Upper lobe of right lung (tissue), 1 donor: ENCODE measurements at regions not wholly inside any gene's neighbourhood (a gene's known extent, or its start where the extent isn't known, plus 50 kb on each side); places are given as distances from the start of the nearest gene placed in this dataset.

Experiments used
- ATAC-seq: fragments of 200-7000 bp; cut with Tn5 transposase; one replicate; pipeline ENCODE4 v1.9.1; 2020; ENCODE audit warnings: mild to moderate bottlenecking, moderate library complexity
- DNase-seq: peaks from one replicate; pipeline ENCODE4 v3.0.0-alpha.2; 2020
- H3K27ac ChIP-seq: fragments of 200-600 bp; one replicate; pipeline ENCODE4 v1.8.0; 2022
- H3K27me3 ChIP-seq: fragments of 200-600 bp; one replicate; pipeline ENCODE4 v1.8.0; 2022; ENCODE audit warnings: mild to moderate bottlenecking
- H3K36me3 ChIP-seq: fragments of 200-600 bp; one replicate; pipeline ENCODE4 v1.8.0; 2022
- H3K4me1 ChIP-seq: fragments of 200-600 bp; one replicate; pipeline ENCODE4 v1.8.0; 2022
- H3K4me3 ChIP-seq: fragments of 200-600 bp; one replicate; pipeline ENCODE4 v1.8.0; 2022; ENCODE audit warnings: mild to moderate bottlenecking
- H3K9me3 ChIP-seq: fragments of 200-600 bp; one replicate; pipeline ENCODE4 v1.8.0; 2022
- CTCF ChIP-seq: fragments of 200-600 bp; IDR thresholded peaks from one replicate; pipeline ENCODE4 v1.8.0; 2022; ENCODE audit warnings: antibody characterized with exemption
- intact Hi-C: fragments of 100-400 bp; cut with DNase I; formaldehyde crosslinking; loops from one replicate; pipeline ENCODE4 v1.11.0; 2022
- donor health status: DM: no; HTN: yes; CAD: no; lungs with severe emphysema.

- DNase-seq (no peak), ATAC-seq (no peak)
- intact Hi-C loops, result no loop called here
- Histone ChIP-seq H3K36me3 (no peaks in the 10 kb centered on the region), H3K9me3 (no peaks in the 10 kb centered on the region), H3K27me3 (no peaks in the 10 kb centered on the region), H3K4me1 (no peaks in the 10 kb centered on the region), H3K4me3 (no peak overlapping the region), H3K27ac (no peak overlapping the region)
- TF ChIP-seq CTCF, result no peak
These were observed 79.4 kb upstream of the MAPK10 start for GRCh38 chr4:86439293-86439692.

GRCh38 chr4:86441175-86441936, 81.5 kb upstream of the MAPK10 start:
- Histone ChIP-seq H3K4me3 (no peak overlapping the region), H3K4me1 (no peaks in the 10 kb centered on the region), H3K27me3 (no peaks in the 10 kb centered on the region), H3K9me3 (no peaks in the 10 kb centered on the region), H3K27ac (no peak overlapping the region), H3K36me3 (no peaks in the 10 kb centered on the region)
- DNase-seq (no peak), ATAC-seq (no peak)
- TF ChIP-seq CTCF, result no peak
- intact Hi-C loops, result no loop called here

GRCh38 chr4:86442881-86443280, 83.0 kb upstream of the MAPK10 start:
- no peak overlapping the region for H3K4me3 ChIP-seq
- ATAC-seq, result no peak
- H3K27ac ChIP-seq, result no peak overlapping the region
- H3K27me3 ChIP-seq, result no peaks in the 10 kb centered on the region
- no peaks in the 10 kb centered on the region for H3K36me3 ChIP-seq
- no peaks in the 10 kb centered on the region for H3K9me3 ChIP-seq
- DNase-seq, result no peak
- TF ChIP-seq CTCF, result no peak
- H3K4me1 ChIP-seq, result no peaks in the 10 kb centered on the region
- intact Hi-C loops, result no loop called here

GRCh38 chr4:86443495-86443894, 83.6 kb upstream of the MAPK10 start:
- DNase-seq (no peak), ATAC-seq (no peak)
- H3K27me3 ChIP-seq, result no peaks in the 10 kb centered on the region
- no peaks in the 10 kb centered on the region for H3K9me3 ChIP-seq
- H3K27ac ChIP-seq, result no peak overlapping the region
- H3K36me3 ChIP-seq, result no peaks in the 10 kb centered on the region
- no peak for TF ChIP-seq CTCF
- intact Hi-C loops, result no loop called here
- H3K4me3 ChIP-seq, result no peak overlapping the region
- no peaks in the 10 kb centered on the region for H3K4me1 ChIP-seq

GRCh38 chr4:86446996-86447395, 87.1 kb upstream of the MAPK10 start:
- no peak for TF ChIP-seq CTCF
- Histone ChIP-seq H3K9me3 (no peaks in the 10 kb centered on the region), H3K27ac (no peak overlapping the region), H3K27me3 (no peaks in the 10 kb centered on the region), H3K4me1 (no peaks in the 10 kb centered on the region), H3K36me3 (no peaks in the 10 kb centered on the region), H3K4me3 (no peak overlapping the region)
- ATAC-seq (no peak), DNase-seq (no peak)
- intact Hi-C loops, result no loop called here

GRCh38 chr4:86448871-86449270, 89.0 kb upstream of the MAPK10 start:
- no peak overlapping the region for H3K4me3 ChIP-seq
- no peak for DNase-seq
- H3K27ac ChIP-seq, result no peak overlapping the region
- TF ChIP-seq CTCF, result no peak
- ATAC-seq, result no peak
- H3K4me1 ChIP-seq, result no peaks in the 10 kb centered on the region
- H3K36me3 ChIP-seq, result no peaks in the 10 kb centered on the region
- H3K9me3 ChIP-seq, result no peaks in the 10 kb centered on the region
- intact Hi-C loops, result no loop called here
- no peaks in the 10 kb centered on the region for H3K27me3 ChIP-seq
